Right lobe of liver (tissue), 4 donors: ENCODE measurements at regions not wholly inside any gene's neighbourhood (a gene's known extent, or its start where the extent isn't known, plus 50 kb on each side); places are given as distances from the start of the nearest gene placed in this dataset.

Experiments used
- POLR2A ChIP-seq: fragments of 450-650 bp; IDR thresholded peaks from one replicate; pipeline ENCODE4 v1.6.1; 2017; ENCODE audit warnings: antibody characterized with exemption, mild to moderate bottlenecking
- TF ChIP-seq, protein P1 (sequence below), 4 donors: fragments of 200-600 bp in 3 of 4; fragments of 450-650 bp in 1 of 4; IDR thresholded peaks; one replicate each; pipeline versions ENCODE4 v1.5.1 to v1.8.0; 2016 to 2022; ENCODE audit warnings: antibody characterized with exemption in 4 of 4, mild to moderate bottlenecking in 2 of 4
- donor health status: DM: no; HTN: no; CAD: no.
- donor health status: DM: no; HTN: no; CAD: no.
- donor health status: DM: no; HTN: yes; CAD: no.

DNA sequence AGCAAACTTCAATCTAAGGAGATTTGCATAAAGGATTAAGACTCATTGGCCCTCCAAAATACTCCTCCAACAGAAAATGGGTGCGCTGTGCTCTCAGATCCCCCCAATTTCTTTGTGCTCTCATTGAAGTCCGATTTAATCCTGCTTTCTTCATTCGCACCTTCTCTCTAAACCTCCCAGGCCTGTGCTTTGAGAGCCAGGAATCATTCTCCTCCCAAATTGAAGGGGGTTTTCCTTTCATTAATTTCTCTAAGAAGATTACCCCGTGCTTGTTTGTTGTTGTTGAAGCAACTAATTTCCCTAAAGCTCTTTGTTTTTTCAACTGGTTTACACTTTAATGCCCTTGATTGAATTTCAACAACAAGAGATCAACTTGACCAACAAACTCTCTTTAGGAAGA lies 304.2 kb upstream of the IRX3 start:
- no peak for TF ChIP-seq POLR2A
- TF ChIP-seq, protein P1, sequence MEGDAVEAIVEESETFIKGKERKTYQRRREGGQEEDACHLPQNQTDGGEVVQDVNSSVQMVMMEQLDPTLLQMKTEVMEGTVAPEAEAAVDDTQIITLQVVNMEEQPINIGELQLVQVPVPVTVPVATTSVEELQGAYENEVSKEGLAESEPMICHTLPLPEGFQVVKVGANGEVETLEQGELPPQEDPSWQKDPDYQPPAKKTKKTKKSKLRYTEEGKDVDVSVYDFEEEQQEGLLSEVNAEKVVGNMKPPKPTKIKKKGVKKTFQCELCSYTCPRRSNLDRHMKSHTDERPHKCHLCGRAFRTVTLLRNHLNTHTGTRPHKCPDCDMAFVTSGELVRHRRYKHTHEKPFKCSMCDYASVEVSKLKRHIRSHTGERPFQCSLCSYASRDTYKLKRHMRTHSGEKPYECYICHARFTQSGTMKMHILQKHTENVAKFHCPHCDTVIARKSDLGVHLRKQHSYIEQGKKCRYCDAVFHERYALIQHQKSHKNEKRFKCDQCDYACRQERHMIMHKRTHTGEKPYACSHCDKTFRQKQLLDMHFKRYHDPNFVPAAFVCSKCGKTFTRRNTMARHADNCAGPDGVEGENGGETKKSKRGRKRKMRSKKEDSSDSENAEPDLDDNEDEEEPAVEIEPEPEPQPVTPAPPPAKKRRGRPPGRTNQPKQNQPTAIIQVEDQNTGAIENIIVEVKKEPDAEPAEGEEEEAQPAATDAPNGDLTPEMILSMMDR (IDR thresholded peaks at IDR 0.05) = no peak
